Endothelial cell of umbilical vein (primary cell): ENCODE measurements at regions not wholly inside any gene's neighbourhood (a gene's known extent, or its start where the extent isn't known, plus 50 kb on each side); places are given as distances from the start of the nearest gene placed in this dataset.

Experiments used
- BruUV-seq: library from RNA; stranded (reverse); fragments of 400-500 nt; replicated peaks from 2 replicates; lab custom pipeline; 2021; lab: Mats Ljungman, UMichigan
- CTCF ChIA-PET: fragments of 300-600, 350-600 bp; sonication (Branson Sonifier 250); formaldehyde crosslinking; loops from one replicate; lab custom pipeline; 2021; ENCODE audit warnings: antibody characterized with exemption, inconsistent platforms; lab: Charles Lee
- POLR2A ChIA-PET: fragments of 300-600, 350-600 bp; sonication (Branson Sonifier 250); formaldehyde crosslinking; loops from one replicate; lab custom pipeline; 2021; ENCODE audit warnings: antibody characterized with exemption, inconsistent platforms; lab: Charles Lee
- DNase-seq: peaks from one replicate; pipeline ENCODE4 v3.0.0-alpha.2; 2011; ENCODE audit warnings: low read depth, low spot score
- FAIRE-seq: peaks from 2 replicates; lab custom pipeline; 2011; peaks lifted over from hg19 to GRCh38; lab: Jason Lieb, UNC
- H2AFZ ChIP-seq: 2 replicates; pipeline ENCODE4 v1.6.0; 2012; ENCODE audit warnings: low read depth, low read length, control low read depth, inconsistent platforms
- H3K27ac ChIP-seq: 2 replicates; pipeline ENCODE4 v1.5.1; 2011; ENCODE audit warnings: low read depth, mild to moderate bottlenecking, control low read depth, low read length, moderate library complexity; ENCODE audit not compliant: insufficient read depth
- H3K27me3 ChIP-seq, 2 experiments: 2 replicates each; pipeline versions ENCODE4 v1.6.0 to v1.6.1; 2011; ENCODE audit warnings: low read length in 2 of 2, mixed read lengths in 1 of 2; ENCODE audit not compliant: control insufficient read depth in 2 of 2, insufficient read depth in 2 of 2
- H3K36me3 ChIP-seq, 2 experiments: 2 replicates in 1 of 2; 3 replicates in 1 of 2; pipeline ENCODE4 v1.5.1; 2011; ENCODE audit warnings: low read length in 2 of 2, mild to moderate bottlenecking in 1 of 2, moderate library complexity in 1 of 2; ENCODE audit not compliant: control insufficient read depth in 2 of 2, insufficient read depth in 2 of 2; ENCODE audit errors: extremely low read depth in 1 of 2
- H3K4me1 ChIP-seq: 3 replicates; pipeline ENCODE4 v1.5.1; 2011; ENCODE audit warnings: mild to moderate bottlenecking, low read length; ENCODE audit not compliant: control insufficient read depth, insufficient read depth; ENCODE audit errors: extremely low read depth
- H3K4me2 ChIP-seq: 2 replicates; pipeline ENCODE4 v1.6.1; 2011; ENCODE audit warnings: low read length, control low read depth, mixed read lengths; ENCODE audit not compliant: insufficient read depth
- H3K4me3 ChIP-seq, 3 experiments: fragments of 200-600 bp in 1 of 3; sonication (generic), shearing (Covaris generic) in 1 of 3; replicated peaks in 1 of 3; 2 replicates each; pipeline ENCODE4 v1.5.1; 2011 to 2016; ENCODE audit warnings: control low read depth in 3 of 3, low read length in 3 of 3, mild to moderate bottlenecking in 2 of 3, inconsistent platforms in 1 of 3, low read depth in 1 of 3, moderate library complexity in 1 of 3; ENCODE audit not compliant: insufficient read depth in 1 of 3
- H3K79me2 ChIP-seq: 2 replicates; pipeline ENCODE4 v1.6.0; 2012; ENCODE audit warnings: low read length, inconsistent platforms; ENCODE audit not compliant: control insufficient read depth, insufficient read depth
- H3K9ac ChIP-seq: replicated peaks from 2 replicates; pipeline ENCODE3; 2011; ENCODE audit warnings: low read length, control low read depth; ENCODE audit not compliant: insufficient read depth; ENCODE audit errors: extremely low read depth
- H3K9me1 ChIP-seq: replicated peaks from 3 replicates; pipeline ENCODE4 v1.6.0; 2011; ENCODE audit warnings: mild to moderate bottlenecking, low read length; ENCODE audit not compliant: control insufficient read depth, insufficient read depth; ENCODE audit errors: extremely low read depth
- H3K9me3 ChIP-seq: replicated peaks from 2 replicates; pipeline ENCODE4 v1.5.1; 2012; ENCODE audit warnings: low read length, inconsistent platforms; ENCODE audit not compliant: control insufficient read depth, insufficient read depth
- H4K20me1 ChIP-seq: replicated peaks from 2 replicates; pipeline ENCODE3; 2011; ENCODE audit warnings: mild to moderate bottlenecking, low read length; ENCODE audit not compliant: control insufficient read depth, insufficient read depth; ENCODE audit errors: extremely low read depth
- EZH2 ChIP-seq: IDR thresholded peaks from 2 replicates; pipeline ENCODE4 v1.6.1; 2012; ENCODE audit warnings: borderline replicate concordance, low read depth, mild to moderate bottlenecking, moderate library complexity, low read length, inconsistent platforms; ENCODE audit not compliant: severe bottlenecking
- FOS ChIP-seq: IDR thresholded peaks from 2 replicates; pipeline ENCODE4 v1.6.1; 2011; ENCODE audit warnings: mild to moderate bottlenecking, low read length, moderate library complexity, borderline replicate concordance; ENCODE audit not compliant: insufficient read depth
- GATA2 ChIP-seq: IDR thresholded peaks from 2 replicates; pipeline ENCODE4 v1.7.0; 2011; ENCODE audit warnings: low read depth, mild to moderate bottlenecking, moderate library complexity, mixed read lengths, low read length; ENCODE audit not compliant: insufficient read length, insufficient read depth
- JUN ChIP-seq: IDR thresholded peaks from 2 replicates; pipeline ENCODE4 v1.6.1; 2011; ENCODE audit warnings: borderline replicate concordance, low read depth; ENCODE audit not compliant: insufficient read length, insufficient read depth
- MYC ChIP-seq: IDR thresholded peaks from one replicate; pipeline ENCODE4 v1.6.1; 2011; ENCODE audit warnings: mild to moderate bottlenecking, low read depth, low read length
- POLR2A ChIP-seq: IDR thresholded peaks from 2 replicates; pipeline ENCODE4 v1.6.1; 2012; ENCODE audit warnings: low read depth, mild to moderate bottlenecking, control low read depth, low read length
- POLR2AphosphoS5 ChIP-seq: IDR thresholded peaks from 2 replicates; pipeline ENCODE4 v1.6.1; 2012; ENCODE audit warnings: low read depth, mild to moderate bottlenecking, control low read depth, low read length, moderate library complexity; ENCODE audit not compliant: insufficient read depth
- dilution Hi-C: fragments of 300-500 bp; cut with MboI; formaldehyde crosslinking; loops from one replicate; pipeline ENCODE4 v1.15.0; 2019; ENCODE audit warnings: low sequenced_read_pairs; ENCODE audit not compliant: extremely low pct_ligation_motif_present
- intact Hi-C: fragments of 100-400 bp; cut with micrococcal nuclease; formaldehyde crosslinking; loops from one replicate; pipeline ENCODE4 v1.10.0; 2022
- TF ChIP-seq, protein P1 (sequence below): IDR thresholded peaks from 2 replicates; pipeline ENCODE4 v1.6.1; 2011; ENCODE audit not compliant: insufficient read depth, insufficient read length
- TF ChIP-seq, protein P2 (sequence below), 2 donors: IDR thresholded peaks; 1 replicate in 1 of 2; 2 replicates in 1 of 2; pipeline ENCODE4 v1.5.1; 2011; ENCODE audit warnings: low read length in 2 of 2, mild to moderate bottlenecking in 2 of 2, moderate library complexity in 2 of 2, control low read depth in 1 of 2, inconsistent platforms in 1 of 2, low read depth in 1 of 2; ENCODE audit not compliant: insufficient read depth in 1 of 2; ENCODE audit errors: extremely low read depth in 1 of 2

DNA sequence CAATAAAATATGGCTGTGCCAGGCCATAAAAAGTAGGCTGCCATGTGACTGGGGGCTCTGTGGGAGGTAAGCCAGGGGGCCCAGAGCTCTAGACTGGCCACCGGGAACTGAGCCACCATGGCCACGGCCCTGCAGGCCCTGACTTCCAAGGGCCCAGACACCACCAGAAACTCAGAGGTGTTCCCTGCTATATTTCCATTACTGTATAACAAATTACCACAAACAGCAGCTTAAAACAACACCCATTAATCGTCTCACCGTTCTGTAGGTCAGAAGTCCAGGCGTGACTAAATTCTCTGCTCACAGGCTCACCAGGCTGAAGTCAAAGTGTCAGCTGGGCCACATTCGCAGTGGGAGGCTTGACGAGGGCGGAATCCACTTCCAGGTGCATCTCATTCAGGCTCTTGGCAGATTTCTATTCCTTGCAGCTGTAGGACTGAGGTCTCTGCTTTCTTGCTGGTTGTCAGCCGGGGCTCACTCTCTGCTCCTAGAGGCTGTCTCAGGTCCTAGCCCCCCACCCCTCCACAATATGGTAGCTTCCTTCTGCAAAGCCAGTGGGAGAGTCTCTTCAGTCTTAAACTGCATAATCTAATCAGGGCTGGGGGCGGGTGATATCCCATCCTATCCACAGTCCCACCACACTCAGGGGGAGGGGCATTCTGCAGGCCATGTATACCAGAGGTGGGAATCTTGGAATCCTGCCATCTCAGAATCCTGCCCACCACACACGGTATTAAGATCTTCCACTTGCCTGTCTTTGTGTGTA lies 125.4 kb downstream of the C5orf15 start:
- Histone ChIP-seq H2AFZ (no peak overlapping the region), H3K9ac (no peak overlapping the region), H3K4me1 (no peaks in the 10 kb centered on the region), H3K9me3 (no peaks in the 10 kb centered on the region), H3K27ac (no peak overlapping the region), H3K9me1 (no peaks in the 10 kb centered on the region), H3K27me3 (peaks cover 8 to 10% of the 10 kb centered on the region in 2 experiments), H4K20me1 (no peaks in the 10 kb centered on the region), H3K4me2 (no peak overlapping the region), H3K36me3 (no peaks in the 10 kb centered on the region), H3K4me3 (no peak overlapping the region), H3K79me2 (no peaks in the 10 kb centered on the region)
- TF ChIP-seq GATA2 (no peak), FOS (no peak), JUN (no peak), MYC (no peak), POLR2AphosphoS5 (no peak), POLR2A (no peak), EZH2 (no peak)
- TF ChIP-seq, protein P1, sequence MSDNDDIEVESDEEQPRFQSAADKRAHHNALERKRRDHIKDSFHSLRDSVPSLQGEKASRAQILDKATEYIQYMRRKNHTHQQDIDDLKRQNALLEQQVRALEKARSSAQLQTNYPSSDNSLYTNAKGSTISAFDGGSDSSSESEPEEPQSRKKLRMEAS, result no peak
- TF ChIP-seq, protein P2, sequence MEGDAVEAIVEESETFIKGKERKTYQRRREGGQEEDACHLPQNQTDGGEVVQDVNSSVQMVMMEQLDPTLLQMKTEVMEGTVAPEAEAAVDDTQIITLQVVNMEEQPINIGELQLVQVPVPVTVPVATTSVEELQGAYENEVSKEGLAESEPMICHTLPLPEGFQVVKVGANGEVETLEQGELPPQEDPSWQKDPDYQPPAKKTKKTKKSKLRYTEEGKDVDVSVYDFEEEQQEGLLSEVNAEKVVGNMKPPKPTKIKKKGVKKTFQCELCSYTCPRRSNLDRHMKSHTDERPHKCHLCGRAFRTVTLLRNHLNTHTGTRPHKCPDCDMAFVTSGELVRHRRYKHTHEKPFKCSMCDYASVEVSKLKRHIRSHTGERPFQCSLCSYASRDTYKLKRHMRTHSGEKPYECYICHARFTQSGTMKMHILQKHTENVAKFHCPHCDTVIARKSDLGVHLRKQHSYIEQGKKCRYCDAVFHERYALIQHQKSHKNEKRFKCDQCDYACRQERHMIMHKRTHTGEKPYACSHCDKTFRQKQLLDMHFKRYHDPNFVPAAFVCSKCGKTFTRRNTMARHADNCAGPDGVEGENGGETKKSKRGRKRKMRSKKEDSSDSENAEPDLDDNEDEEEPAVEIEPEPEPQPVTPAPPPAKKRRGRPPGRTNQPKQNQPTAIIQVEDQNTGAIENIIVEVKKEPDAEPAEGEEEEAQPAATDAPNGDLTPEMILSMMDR (IDR thresholded peaks at IDR 0.05; ENCODE audit: extremely low read depth in 1 of 2, insufficient read depth in 1 of 2, low read depth in 1 of 2, low read length in 2 of 2), result no peak
- DNase-seq, result no peak
- no peak for FAIRE-seq
- ChIA-PET POLR2A (no interaction called here), CTCF (no interaction called here)
- no TSS peak for BruUV-seq
- dilution Hi-C loops, result no loop called here
- intact Hi-C loops, result no loop called here
